BE2C (cell line): ENCODE measurements at regions not wholly inside any gene's neighbourhood (a gene's known extent, or its start where the extent isn't known, plus 50 kb on each side); places are given as distances from the start of the nearest gene placed in this dataset.
"Not testable (repeated sequence)": the region's sequence is repeated elsewhere in the genome, so short reads cannot be mapped to it uniquely, and the experiment has no call there.

Experiments
- DNase-seq: peaks from one replicate; pipeline ENCODE4 v3.0.0-alpha.2; 2020
- H3K27me3 ChIP-seq: fragments of 250-450 bp; sonication (Bioruptor Pico); 2 replicates; pipeline ENCODE4 v1.5.1; 2020; ENCODE audit warnings: mild to moderate bottlenecking
- H3K36me3 ChIP-seq: fragments of 250-450 bp; sonication (Bioruptor Pico); 2 replicates; pipeline ENCODE4 v1.5.1; 2020; ENCODE audit warnings: mild to moderate bottlenecking
- H3K4me1 ChIP-seq: fragments of 250-450 bp; sonication (Bioruptor Pico); 2 replicates; pipeline ENCODE4 v1.5.1; 2020
- H3K4me3 ChIP-seq: 2 replicates; pipeline ENCODE4 v1.5.1; 2011; ENCODE audit warnings: low read depth, low read length
- H3K9me3 ChIP-seq: fragments of 250-450 bp; sonication (Bioruptor Pico); 2 replicates; pipeline ENCODE4 v1.5.1; 2020
- TF ChIP-seq, protein P1 (sequence below): IDR thresholded peaks from 2 replicates; pipeline ENCODE4 v1.5.1; 2012; ENCODE audit warnings: mild to moderate bottlenecking, low read depth, low read length

GRCh38 chr5:50898966-50899365, 232.5 kb downstream of the PARP8 start:
- H3K27me3 ChIP-seq, result no peaks in the 10 kb centered on the region
- TF ChIP-seq, protein P1, sequence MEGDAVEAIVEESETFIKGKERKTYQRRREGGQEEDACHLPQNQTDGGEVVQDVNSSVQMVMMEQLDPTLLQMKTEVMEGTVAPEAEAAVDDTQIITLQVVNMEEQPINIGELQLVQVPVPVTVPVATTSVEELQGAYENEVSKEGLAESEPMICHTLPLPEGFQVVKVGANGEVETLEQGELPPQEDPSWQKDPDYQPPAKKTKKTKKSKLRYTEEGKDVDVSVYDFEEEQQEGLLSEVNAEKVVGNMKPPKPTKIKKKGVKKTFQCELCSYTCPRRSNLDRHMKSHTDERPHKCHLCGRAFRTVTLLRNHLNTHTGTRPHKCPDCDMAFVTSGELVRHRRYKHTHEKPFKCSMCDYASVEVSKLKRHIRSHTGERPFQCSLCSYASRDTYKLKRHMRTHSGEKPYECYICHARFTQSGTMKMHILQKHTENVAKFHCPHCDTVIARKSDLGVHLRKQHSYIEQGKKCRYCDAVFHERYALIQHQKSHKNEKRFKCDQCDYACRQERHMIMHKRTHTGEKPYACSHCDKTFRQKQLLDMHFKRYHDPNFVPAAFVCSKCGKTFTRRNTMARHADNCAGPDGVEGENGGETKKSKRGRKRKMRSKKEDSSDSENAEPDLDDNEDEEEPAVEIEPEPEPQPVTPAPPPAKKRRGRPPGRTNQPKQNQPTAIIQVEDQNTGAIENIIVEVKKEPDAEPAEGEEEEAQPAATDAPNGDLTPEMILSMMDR, result no peak
- H3K36me3 ChIP-seq, result no peaks in the 10 kb centered on the region

GRCh38 chr5:50900952-50901510, 234.6 kb downstream of the PARP8 start:
- Histone ChIP-seq H3K4me1 (no peaks in the 10 kb centered on the region), H3K36me3 (no peaks in the 10 kb centered on the region), H3K9me3 (no peaks in the 10 kb centered on the region), H3K27me3 (no peaks in the 10 kb centered on the region), H3K4me3 (no peak overlapping the region)
- DNase-seq, result no peak
- TF ChIP-seq, protein P1, result no peak

More at GRCh38 chr5:50898966-50899365, 232.5 kb downstream of the PARP8 start:
- H3K4me1 ChIP-seq, result no peaks in the 10 kb centered on the region
- H3K4me3 ChIP-seq, result no peak overlapping the region
- H3K9me3 ChIP-seq, result no peaks in the 10 kb centered on the region
- no peak for DNase-seq

- H3K27me3 ChIP-seq, result no peaks in the 10 kb centered on the region
- TF ChIP-seq, protein P1, result no peak
- DNase-seq, result no peak
- no peaks in the 10 kb centered on the region for H3K4me1 ChIP-seq
- H3K36me3 ChIP-seq, result no peaks in the 10 kb centered on the region
- no peaks in the 10 kb centered on the region for H3K9me3 ChIP-seq
- H3K4me3 ChIP-seq, result no peak overlapping the region
Observed at GRCh38 chr5:50903651-50904050, 237.2 kb downstream of the PARP8 start.

DNA sequence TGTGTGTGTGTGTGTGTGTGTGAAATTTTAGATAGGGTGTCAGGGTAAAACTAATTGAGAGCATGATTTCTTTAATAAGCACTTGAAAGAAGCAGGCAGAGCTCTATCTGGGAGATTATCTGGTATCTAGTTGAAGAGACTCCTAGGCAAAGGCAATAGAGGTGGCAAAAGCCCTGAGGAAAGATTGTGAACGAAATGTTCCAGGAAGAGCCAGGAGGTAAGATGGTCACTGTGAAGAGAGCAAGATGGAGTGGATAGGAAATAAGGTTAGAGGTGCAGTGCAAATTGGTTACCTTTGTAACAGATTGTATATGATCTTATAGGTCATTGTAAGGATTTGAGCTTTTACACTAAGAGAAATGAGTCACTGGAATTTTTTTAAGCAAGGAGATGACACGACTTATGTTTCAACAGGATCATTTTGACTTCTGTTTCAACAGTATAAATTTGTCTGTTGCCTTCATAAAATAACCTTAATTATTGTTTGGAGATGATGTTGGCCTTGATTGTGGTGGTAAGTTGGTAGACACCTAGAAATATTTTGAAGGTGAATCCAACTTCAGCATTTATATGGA, 239.6 kb downstream of the PARP8 start:
- H3K4me1 ChIP-seq, result no peaks in the 10 kb centered on the region
- no peaks in the 10 kb centered on the region for H3K27me3 ChIP-seq
- TF ChIP-seq, protein P1, result no peak
- DNase-seq, result no peak
- H3K36me3 ChIP-seq, result no peaks in the 10 kb centered on the region
- 0 out of 2 replicates have a peak overlapping the region, but pooled peaks have one; percentile 4 for H3K4me3 ChIP-seq
- H3K9me3 ChIP-seq, result no peaks in the 10 kb centered on the region

- not testable (repeated sequence) for H3K36me3 ChIP-seq, H3K4me3 ChIP-seq, H3K4me1 ChIP-seq, H3K9me3 ChIP-seq, DNase-seq, H3K27me3 ChIP-seq
Observed at GRCh38 chr5:50920160-50920559, 253.7 kb downstream of the PARP8 start.

DNA sequence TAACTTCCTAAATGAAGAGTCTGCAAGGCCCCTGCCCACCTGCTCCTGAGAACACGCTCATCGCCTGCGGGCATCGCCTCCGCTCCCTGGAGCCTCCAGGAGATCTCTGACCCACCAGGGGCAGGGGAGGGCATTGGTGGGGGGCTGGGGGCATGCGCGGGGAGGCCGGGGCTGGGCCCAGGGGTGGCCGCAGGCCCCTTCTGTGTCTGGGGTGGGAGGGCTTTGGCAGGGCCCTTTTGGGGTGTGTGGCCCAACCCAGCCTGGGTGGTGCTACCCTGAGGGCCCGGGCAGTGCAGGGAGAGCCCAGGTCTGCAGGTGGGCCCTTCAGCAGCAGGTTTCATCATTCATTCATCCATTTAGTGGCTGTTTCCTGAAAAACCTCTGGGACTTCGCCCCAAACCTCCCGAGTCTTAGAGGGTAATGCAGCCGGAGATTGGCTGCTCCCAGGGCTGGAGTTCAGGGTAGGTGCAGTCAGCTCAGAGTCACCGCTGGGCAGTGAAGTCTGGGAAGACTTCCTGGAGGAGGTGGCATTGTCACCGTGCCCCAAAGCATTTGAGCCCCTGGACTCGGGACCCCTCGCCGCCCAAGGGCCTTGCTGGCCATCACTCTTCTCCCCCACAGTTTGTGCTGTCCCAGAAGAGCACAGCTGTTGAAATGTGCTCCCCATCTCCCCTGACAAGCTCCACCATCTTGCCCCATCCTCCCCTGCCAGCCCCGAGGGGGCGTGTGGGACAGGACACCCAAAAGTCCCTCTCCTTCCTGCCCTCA, 255.1 kb downstream of the PARP8 start:
- Histone ChIP-seq H3K9me3 (no peaks in the 10 kb centered on the region), H3K4me3 (no peak overlapping the region), H3K27me3 (no peaks in the 10 kb centered on the region), H3K4me1 (no peaks in the 10 kb centered on the region), H3K36me3 (no peaks in the 10 kb centered on the region)
- DNase-seq, result no peak
- TF ChIP-seq, protein P1, result no peak
